HepG2 (cell line): ENCODE measurements at regions not wholly inside any gene's neighbourhood (a gene's known extent, or its start where the extent isn't known, plus 50 kb on each side); places are given as distances from the start of the nearest gene placed in this dataset.

Experiments
- ATAC-seq: fragments of 200-7000 bp; cut with Tn5 transposase; 3 replicates; pipeline ENCODE4 v1.9.1; 2020; ENCODE audit warnings: mild to moderate bottlenecking, moderate library complexity
- BruUV-seq: library from RNA; stranded (reverse); fragments of 400-500 nt; replicated peaks from 2 replicates; lab custom pipeline; 2021; lab: Mats Ljungman, UMichigan
- CTCF ChIA-PET: fragments of 300-600 bp; formaldehyde crosslinking; extraction: SDS; loops from one replicate; lab custom pipeline; 2021; ENCODE audit warnings: low total read pairs, inconsistent platforms, low intra/inter-chr PET ratio; lab: Yijun Ruan, JAX
- POLR2A ChIA-PET: fragments of 350-600 bp; sonication (Branson Sonifier 250); formaldehyde crosslinking; loops from one replicate; lab custom pipeline; 2020; ENCODE audit warnings: antibody characterized with exemption, inconsistent platforms; lab: Yijun Ruan, JAX
- DNase-seq: peaks from one replicate; pipeline ENCODE4 v3.0.0-alpha.2; 2015; ENCODE audit warnings: low spot score
- FAIRE-seq: peaks from 3 replicates; lab custom pipeline; 2011; peaks lifted over from hg19 to GRCh38; lab: Jason Lieb, UNC
- H2AFZ ChIP-seq: one replicate; pipeline ENCODE4 v1.6.1; 2011; ENCODE audit warnings: low read length, inconsistent platforms
- H3K27ac ChIP-seq: fragments of 300-600 bp; 3 replicates; pipeline ENCODE4 v1.8.0; 2011; ENCODE audit warnings: mixed run types, mild to moderate bottlenecking, mixed read lengths, low read length, inconsistent platforms; ENCODE audit not compliant: insufficient read depth; ENCODE audit errors: extremely low read length
- H3K27me3 ChIP-seq, 2 experiments: fragments of 200-600 bp in 1 of 2; 2 replicates in 1 of 2; 3 replicates in 1 of 2; pipeline versions ENCODE4 v1.6.0 to v1.8.0; 2011; ENCODE audit warnings: low read length in 2 of 2, mild to moderate bottlenecking in 2 of 2, moderate library complexity in 2 of 2, inconsistent platforms in 1 of 2; ENCODE audit not compliant: insufficient read depth in 2 of 2, control insufficient read depth in 1 of 2
- H3K36me3 ChIP-seq, 2 experiments: fragments of 200-600 bp in 1 of 2; replicated peaks in 1 of 2; 2 replicates in 1 of 2; 3 replicates in 1 of 2; pipeline versions ENCODE4 v1.5.1 to v1.8.0; 2011; ENCODE audit warnings: low read length in 2 of 2, inconsistent platforms in 1 of 2; ENCODE audit not compliant: insufficient read depth in 2 of 2, control insufficient read depth in 1 of 2
- H3K4me1 ChIP-seq: 2 replicates; pipeline ENCODE4 v1.5.1; 2012; ENCODE audit warnings: low read length, inconsistent platforms; ENCODE audit not compliant: insufficient read depth
- H3K4me2 ChIP-seq: 2 replicates; pipeline ENCODE4 v1.6.0; 2011; ENCODE audit warnings: low read depth, low read length, inconsistent platforms
- H3K4me3 ChIP-seq, 3 experiments: fragments of 200-600 bp in 1 of 3; sonication (generic), shearing (Covaris generic) in 1 of 3; replicated peaks in 1 of 3; 2 replicates each; pipeline ENCODE4 v1.5.1; 2011 to 2016; ENCODE audit warnings: low read length in 3 of 3, inconsistent platforms in 2 of 3, low read depth in 2 of 3, mild to moderate bottlenecking in 2 of 3, control low read depth in 1 of 3, mixed read lengths in 1 of 3; ENCODE audit not compliant: insufficient read depth in 1 of 3
- H3K79me2 ChIP-seq: one replicate; pipeline ENCODE4 v1.6.1; 2011; ENCODE audit warnings: low read length, inconsistent platforms; ENCODE audit not compliant: insufficient read depth
- H3K9ac ChIP-seq: 2 replicates; pipeline ENCODE4 v1.6.0; 2011; ENCODE audit warnings: mild to moderate bottlenecking, low read depth, low read length, inconsistent platforms; ENCODE audit not compliant: insufficient read depth
- H3K9me3 ChIP-seq: 2 replicates; pipeline ENCODE4 v1.5.1; 2012; ENCODE audit warnings: mild to moderate bottlenecking, low read length
- H4K20me1 ChIP-seq: 2 replicates; pipeline ENCODE4 v1.6.0; 2011; ENCODE audit warnings: inconsistent platforms, mild to moderate bottlenecking, low read length, moderate library complexity; ENCODE audit not compliant: insufficient read depth
- CHD4 ChIP-seq: fragments of 200-600 bp; sonication (generic); IDR thresholded peaks from 2 replicates; pipeline ENCODE4 v1.7.0; 2017; ENCODE audit warnings: mild to moderate bottlenecking, low read length, borderline replicate concordance
- KDM6A ChIP-seq: IDR thresholded peaks from 2 replicates; pipeline ENCODE4 v1.6.1; 2016; ENCODE audit warnings: low read depth
- MAFF ChIP-seq: IDR thresholded peaks from 2 replicates; pipeline ENCODE4 v1.6.1; 2011; ENCODE audit warnings: low read depth, low read length, improper control_type of control experiment
- MAFK ChIP-seq, 2 experiments: IDR thresholded peaks in 1 of 2; conservative IDR thresholded peaks in 1 of 2; 2 replicates each; pipeline ENCODE4 v1.6.1; 2011; ENCODE audit warnings: improper control_type of control experiment in 2 of 2, low read length in 2 of 2
- ONECUT2 ChIP-seq: sonication (generic); formaldehyde crosslinking; IDR thresholded peaks from 2 replicates; pipeline ENCODE4 v1.4.0; 2020; ENCODE audit warnings: missing genetic modification reagents
- ZBTB34 ChIP-seq: sonication (generic); formaldehyde crosslinking; IDR thresholded peaks from 2 replicates; pipeline ENCODE4 v1.8.0; 2022; ENCODE audit warnings: mild to moderate bottlenecking, missing genetic modification reagents
- ZNF496 ChIP-seq: sonication (generic); formaldehyde crosslinking; IDR thresholded peaks from 2 replicates; pipeline ENCODE4 v1.8.1; 2023; ENCODE audit warnings: mild to moderate bottlenecking, moderate library complexity, missing genetic modification reagents; ENCODE audit not compliant: insufficient replicate concordance
- WGBS: methylation state at CpG from one replicate; pipeline ENCODE4 v1.1.6; 2017; ENCODE audit warnings: low lambda C conversion rate; 5-methylcytosine and 5-hydroxymethylcytosine counted together
- in situ Hi-C: cut with HindIII; loops from 2 replicates; pipeline ENCODE4 v1.10.0; 2017; ENCODE audit warnings: low pct_unique_long_range_greater_than_20kb; ENCODE audit not compliant: extremely low pct_ligation_motif_present
- intact Hi-C: fragments of 100-400 bp; cut with micrococcal nuclease; formaldehyde crosslinking; loops from one replicate; pipeline ENCODE4 v1.10.0; 2022; ENCODE audit not compliant: unreplicated experiment

- no peak overlapping the region for H3K27ac ChIP-seq
- no peak for TF ChIP-seq ONECUT2 (CRISPR knock-in tag)
- in situ Hi-C loops, result no loop called here
- no peaks in the 10 kb centered on the region for H3K79me2 ChIP-seq
- no peaks in the 10 kb centered on the region for H3K4me1 ChIP-seq
- POLR2A ChIA-PET, result no interaction called here
- H3K9ac ChIP-seq, result no peak overlapping the region
- no peak for DNase-seq
- 18% methylated on average over 3 of the region's 3 CpGs for WGBS
- no peaks in the 10 kb centered on the region for H4K20me1 ChIP-seq
- no peaks in the 10 kb centered on the region; a peak in 1 of 5 replicates for H3K27me3 ChIP-seq
- CTCF ChIA-PET, result no interaction called here
- no peak for FAIRE-seq
- intact Hi-C loops, result no loop called here
- no peaks in the 10 kb centered on the region for H3K36me3 ChIP-seq
- no peak for ATAC-seq
- no peak overlapping the region for H3K4me2 ChIP-seq
- H2AFZ ChIP-seq, result no peak overlapping the region
- no peak overlapping the region for H3K4me3 ChIP-seq
- BruUV-seq, result no TSS peak
- H3K9me3 ChIP-seq, result peaks cover 5% of the 10 kb centered on the region; the same call in 1 of the 2 replicates
Observed at GRCh38 chr6:137395316-137395715, 98.9 kb downstream of the OLIG3 start.

- Histone ChIP-seq H2AFZ (no peak overlapping the region), H3K9me3 (peaks cover 5% of the 10 kb centered on the region; the same call in 1 of the 2 replicates), H3K27me3 (no peaks in the 10 kb centered on the region), H3K4me1 (peaks cover 8% of the 10 kb centered on the region; the same call in 1 of the 2 replicates), H3K9ac (no peak overlapping the region), H3K79me2 (no peaks in the 10 kb centered on the region), H4K20me1 (no peaks in the 10 kb centered on the region), H3K27ac (no peak overlapping the region), H3K4me2 (no peak overlapping the region), H3K36me3 (no peaks in the 10 kb centered on the region), H3K4me3 (no peak overlapping the region)
- TF ChIP-seq ZBTB34 (CRISPR knock-in tag), result no peak
- TF ChIP-seq KDM6A (CRISPR knock-in tag), result no peak
- TF ChIP-seq ZNF496 (CRISPR knock-in tag), result no peak
- TF ChIP-seq CHD4, result no peak
- TF ChIP-seq MAFK (conservative IDR thresholded peaks at IDR 0.05 in 1 of 2, IDR thresholded peaks at IDR 0.05 in 1 of 2; ENCODE audit: low read length in 2 of 2), result peak; percentile 53 to 66
- peak; percentile 53; the same call in 1 of the 2 replicates for TF ChIP-seq MAFF
- no peak for DNase-seq
- no peak for ATAC-seq
- BruUV-seq, result no TSS peak
- ChIA-PET CTCF (no interaction called here), POLR2A (no interaction called here)
- in situ Hi-C loops (no loop called here), intact Hi-C loops (no loop called here)
- 91% methylated on average over 5 of the region's 5 CpGs for WGBS
- no peak for FAIRE-seq
Observed at GRCh38 chr6:137391061-137391814, 103.0 kb downstream of the OLIG3 start.
